SU-DHL-6 (cell line): ENCODE measurements at regions not wholly inside any gene's neighbourhood (a gene's known extent, or its start where the extent isn't known, plus 50 kb on each side); places are given as distances from the start of the nearest gene placed in this dataset.

ENCODE experiments used
- H2AFZ ChIP-seq: fragments of 200-600 bp; sonication (generic); 2 replicates; pipeline ENCODE4 v1.6.1; 2014; ENCODE audit warnings: low read depth, mild to moderate bottlenecking, moderate library complexity, mixed read lengths, antibody characterized with exemption, low read length; ENCODE audit not compliant: severe bottlenecking
- H3F3A ChIP-seq: fragments of 200-600 bp; shearing (Covaris generic); 2 replicates; pipeline ENCODE4 v1.6.0; 2016; ENCODE audit warnings: antibody characterized with exemption, mild to moderate bottlenecking; ENCODE audit not compliant: insufficient read depth
- H3K27ac ChIP-seq: fragments of 200-600 bp; sonication (generic); 2 replicates; pipeline ENCODE4 v1.5.1; 2016; ENCODE audit warnings: low read depth, mild to moderate bottlenecking, low read length, moderate library complexity, mixed read lengths
- H3K27me3 ChIP-seq: fragments of 200-600 bp; sonication (generic), shearing (Covaris generic); 2 replicates; pipeline ENCODE4 v1.6.0; 2014; ENCODE audit warnings: mild to moderate bottlenecking, low read length
- H3K36me3 ChIP-seq: fragments of 200-600 bp; sonication (generic); 2 replicates; pipeline ENCODE4 v1.6.1; 2014; ENCODE audit warnings: mild to moderate bottlenecking, low read length, mixed read lengths
- H3K4me2 ChIP-seq: fragments of 300-600, 200-600 bp; shearing (Covaris generic), sonication (generic); 2 replicates; pipeline ENCODE4 v1.6.0; 2014; ENCODE audit warnings: low read length, low read depth, mild to moderate bottlenecking; ENCODE audit not compliant: poor library complexity, severe bottlenecking
- H3K4me3 ChIP-seq: fragments of 200-600 bp; sonication (generic); 2 replicates; pipeline ENCODE4 v1.5.1; 2014; ENCODE audit warnings: antibody characterized with exemption, low read length, mild to moderate bottlenecking, mixed read lengths; ENCODE audit not compliant: insufficient read depth, poor library complexity, severe bottlenecking
- H3K79me2 ChIP-seq: fragments of 200-600 bp; sonication (generic); 2 replicates; pipeline ENCODE4 v1.6.1; 2014; ENCODE audit warnings: mild to moderate bottlenecking, low read length, moderate library complexity; ENCODE audit not compliant: insufficient read depth
- H3K9ac ChIP-seq: fragments of 200-600 bp; sonication (generic); 2 replicates; pipeline ENCODE4 v1.7.0; 2014; ENCODE audit warnings: mild to moderate bottlenecking, low read length
- H3K9me2 ChIP-seq: fragments of 200-600 bp; sonication (generic); replicated peaks from 2 replicates; pipeline ENCODE4 v1.6.1; 2014; ENCODE audit warnings: low read length; ENCODE audit not compliant: insufficient read depth
- H3K9me3 ChIP-seq: fragments of 200-600 bp; sonication (generic); 2 replicates; pipeline ENCODE4 v1.6.1; 2014; ENCODE audit warnings: low read length, mixed read lengths; ENCODE audit not compliant: insufficient read depth
- H4K20me1 ChIP-seq: fragments of 200-600 bp; sonication (generic); 2 replicates; pipeline ENCODE4 v1.6.1; 2014; ENCODE audit warnings: low read depth, mild to moderate bottlenecking, antibody characterized with exemption, low read length, moderate library complexity, mixed read lengths
- EZH2phosphoT487 ChIP-seq: fragments of 200-600 bp; sonication (generic), shearing (Covaris generic); conservative IDR thresholded peaks from 2 replicates; pipeline ENCODE4 v1.6.1; 2018; ENCODE audit warnings: mild to moderate bottlenecking, antibody characterized with exemption, low read length, moderate library complexity, mixed read lengths
- TF ChIP-seq, protein P1 (sequence below): fragments of 200-600 bp; sonication (generic); IDR thresholded peaks from one replicate; pipeline ENCODE4 v1.5.1; 2017; ENCODE audit warnings: antibody characterized with exemption, mild to moderate bottlenecking, low read length, moderate library complexity; ENCODE audit not compliant: insufficient read depth, poor library complexity, severe bottlenecking

DNA sequence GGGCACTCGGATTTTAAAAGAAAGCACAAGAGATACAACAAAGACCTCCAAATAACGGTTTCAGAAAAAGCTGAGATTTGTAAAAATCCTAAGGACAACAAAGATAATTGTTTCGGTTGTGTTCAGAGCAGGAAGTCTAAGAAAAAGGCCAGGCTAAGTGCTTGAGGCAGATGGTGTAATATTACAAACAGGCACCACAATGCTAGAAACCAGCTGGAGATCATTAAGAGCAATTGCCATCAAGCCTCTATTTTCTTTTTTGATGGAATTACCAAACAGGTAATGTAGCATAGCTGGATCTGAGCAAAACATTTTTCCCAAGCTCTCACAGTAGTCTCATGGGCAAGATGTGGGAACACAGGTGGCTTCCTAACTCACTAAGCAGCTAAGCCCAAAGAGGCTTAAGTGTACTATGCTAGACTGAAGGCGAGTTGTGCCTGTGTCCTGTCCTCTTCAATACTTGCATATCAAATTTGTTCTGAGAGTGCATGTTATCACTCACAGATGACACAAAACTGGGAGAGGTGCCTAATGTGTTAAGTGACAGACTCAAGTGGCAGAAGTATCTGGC is 161.6 kb downstream of the GLUL start:
- Histone ChIP-seq H3K4me2 (no peak overlapping the region), H3K79me2 (no peaks in the 10 kb centered on the region)

DNA sequence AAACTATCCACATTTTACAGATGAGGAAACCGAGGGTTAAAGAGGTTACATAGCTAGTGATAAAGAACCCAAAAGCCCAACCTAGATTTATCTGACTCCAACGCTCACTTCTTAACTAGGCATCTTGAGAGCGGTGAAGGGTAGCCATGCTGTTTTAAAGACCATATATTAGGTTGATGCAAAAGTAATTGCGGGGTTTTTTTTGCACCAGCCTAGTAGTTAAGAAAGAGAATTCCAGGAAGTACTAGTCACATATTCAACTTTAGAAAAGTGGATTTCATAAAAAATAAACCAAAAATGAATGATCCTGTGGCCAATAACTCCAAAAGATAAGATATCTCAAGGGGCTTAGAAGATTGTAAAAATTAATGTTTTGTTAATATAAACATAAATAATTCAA is 162.1 kb downstream of the GLUL start:
- H3K9me3 ChIP-seq, result no peaks in the 10 kb centered on the region
- no peaks in the 10 kb centered on the region for H3K27me3 ChIP-seq
- no peaks in the 10 kb centered on the region for H4K20me1 ChIP-seq
- no peak overlapping the region for H3K4me2 ChIP-seq
- no peak for TF ChIP-seq EZH2phosphoT487
- TF ChIP-seq, protein P1, sequence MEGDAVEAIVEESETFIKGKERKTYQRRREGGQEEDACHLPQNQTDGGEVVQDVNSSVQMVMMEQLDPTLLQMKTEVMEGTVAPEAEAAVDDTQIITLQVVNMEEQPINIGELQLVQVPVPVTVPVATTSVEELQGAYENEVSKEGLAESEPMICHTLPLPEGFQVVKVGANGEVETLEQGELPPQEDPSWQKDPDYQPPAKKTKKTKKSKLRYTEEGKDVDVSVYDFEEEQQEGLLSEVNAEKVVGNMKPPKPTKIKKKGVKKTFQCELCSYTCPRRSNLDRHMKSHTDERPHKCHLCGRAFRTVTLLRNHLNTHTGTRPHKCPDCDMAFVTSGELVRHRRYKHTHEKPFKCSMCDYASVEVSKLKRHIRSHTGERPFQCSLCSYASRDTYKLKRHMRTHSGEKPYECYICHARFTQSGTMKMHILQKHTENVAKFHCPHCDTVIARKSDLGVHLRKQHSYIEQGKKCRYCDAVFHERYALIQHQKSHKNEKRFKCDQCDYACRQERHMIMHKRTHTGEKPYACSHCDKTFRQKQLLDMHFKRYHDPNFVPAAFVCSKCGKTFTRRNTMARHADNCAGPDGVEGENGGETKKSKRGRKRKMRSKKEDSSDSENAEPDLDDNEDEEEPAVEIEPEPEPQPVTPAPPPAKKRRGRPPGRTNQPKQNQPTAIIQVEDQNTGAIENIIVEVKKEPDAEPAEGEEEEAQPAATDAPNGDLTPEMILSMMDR, result no peak
- H2AFZ ChIP-seq, result no peak overlapping the region
- H3K4me3 ChIP-seq, result no peak overlapping the region
- no peak overlapping the region for H3K9ac ChIP-seq
- no peaks in the 10 kb centered on the region for H3F3A ChIP-seq
- no peaks in the 10 kb centered on the region for H3K36me3 ChIP-seq
- H3K79me2 ChIP-seq, result no peaks in the 10 kb centered on the region
- no peak overlapping the region for H3K27ac ChIP-seq
- H3K9me2 ChIP-seq, result no peaks in the 10 kb centered on the region

More for the DNA sequence above, 161.6 kb downstream of the GLUL start:
- Histone ChIP-seq H3K36me3 (no peaks in the 10 kb centered on the region), H3K27ac (no peak overlapping the region), H3K4me3 (no peak overlapping the region), H2AFZ (no peak overlapping the region), H4K20me1 (no peaks in the 10 kb centered on the region), H3F3A (no peaks in the 10 kb centered on the region), H3K27me3 (no peaks in the 10 kb centered on the region), H3K9me2 (no peaks in the 10 kb centered on the region), H3K9me3 (no peaks in the 10 kb centered on the region), H3K9ac (no peak overlapping the region)
- TF ChIP-seq, protein P1, result no peak
- TF ChIP-seq EZH2phosphoT487, result no peak

DNA sequence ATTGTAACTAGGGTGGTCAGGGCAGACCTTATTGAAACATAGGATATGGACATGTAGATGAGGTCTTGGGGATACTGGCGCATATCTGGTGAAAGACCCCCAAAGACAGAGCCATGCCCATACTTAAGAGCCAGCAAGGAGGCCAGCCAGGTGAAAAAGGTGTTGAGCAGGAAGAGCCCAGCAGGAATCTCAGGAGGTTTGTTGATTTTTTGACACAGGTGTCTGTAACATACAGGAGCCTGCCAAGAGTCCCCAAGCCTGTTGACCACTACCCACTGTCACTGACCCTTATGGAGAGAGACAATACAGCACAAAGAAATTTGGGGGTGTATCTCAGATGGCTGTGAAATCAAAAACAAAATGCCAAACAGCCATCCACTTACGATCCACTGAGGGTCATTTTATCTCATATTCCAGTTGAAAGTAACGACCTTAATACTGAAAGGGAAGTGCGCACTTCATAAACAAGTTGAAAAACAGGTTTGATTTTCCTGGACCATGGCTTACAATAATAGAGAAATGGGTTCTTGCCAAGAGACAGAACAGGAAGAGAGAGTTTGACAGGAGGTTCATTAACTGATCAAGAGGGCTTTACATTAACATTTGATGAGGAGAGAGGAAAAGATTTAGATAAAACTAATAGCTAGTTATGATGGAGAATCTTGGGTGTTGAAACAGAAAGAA is 163.6 kb downstream of the GLUL start:
- Histone ChIP-seq H2AFZ (no peak overlapping the region), H3K9ac (no peak overlapping the region), H3F3A (no peaks in the 10 kb centered on the region), H3K27ac (no peak overlapping the region), H3K4me2 (no peak overlapping the region), H4K20me1 (no peaks in the 10 kb centered on the region), H3K36me3 (no peaks in the 10 kb centered on the region), H3K4me3 (no peak overlapping the region), H3K27me3 (no peaks in the 10 kb centered on the region), H3K9me3 (no peaks in the 10 kb centered on the region), H3K79me2 (no peaks in the 10 kb centered on the region), H3K9me2 (no peaks in the 10 kb centered on the region)
- TF ChIP-seq, protein P1, result no peak
- no peak for TF ChIP-seq EZH2phosphoT487
